Fibroblast of lung (primary cell): ENCODE measurements at regions not wholly inside any gene's neighbourhood (a gene's known extent, or its start where the extent isn't known, plus 50 kb on each side); places are given as distances from the start of the nearest gene placed in this dataset.
A peak's percentile ranks its signal among the peaks of the same experiment; 100 is the strongest.

ENCODE experiments used
- DNase-seq, 2 donors: peaks; one replicate each; pipeline versions ENCODE4 v3.0.0 to v3.0.0-alpha.2; 2010; ENCODE audit warnings: low read depth in 2 of 2
- H2AFZ ChIP-seq: 2 replicates; pipeline ENCODE4 v1.5.1; 2012; ENCODE audit warnings: low read length, control low read depth, inconsistent platforms
- H3K27ac ChIP-seq: 2 replicates; pipeline ENCODE4 v1.5.1; 2011; ENCODE audit warnings: low read length, control low read depth; ENCODE audit not compliant: insufficient read depth
- H3K27me3 ChIP-seq: 2 replicates; pipeline ENCODE4 v1.5.1; 2011; ENCODE audit warnings: mild to moderate bottlenecking, low read length; ENCODE audit not compliant: control insufficient read depth, insufficient read depth
- H3K36me3 ChIP-seq: 2 replicates; pipeline ENCODE4 v1.5.1; 2011; ENCODE audit warnings: low read length; ENCODE audit not compliant: control insufficient read depth, insufficient read depth
- H3K4me1 ChIP-seq: 2 replicates; pipeline ENCODE4 v1.5.1; 2011; ENCODE audit warnings: low read length; ENCODE audit not compliant: control insufficient read depth, insufficient read depth; ENCODE audit errors: extremely low read depth
- H3K4me2 ChIP-seq: 2 replicates; pipeline ENCODE4 v1.5.1; 2011; ENCODE audit warnings: low read length, control low read depth; ENCODE audit not compliant: insufficient read depth; ENCODE audit errors: extremely low read depth
- H3K4me3 ChIP-seq, 4 experiments: fragments of 200-600 bp in 1 of 4; sonication (generic) in 1 of 4; replicated peaks in 1 of 4; 2 replicates each; pipeline ENCODE4 v1.5.1; 2011 to 2016; ENCODE audit warnings: low read length in 4 of 4, low read depth in 3 of 4, mild to moderate bottlenecking in 3 of 4, control low read depth in 2 of 4, inconsistent platforms in 1 of 4, mixed read lengths in 1 of 4; ENCODE audit not compliant: insufficient read depth in 1 of 4; ENCODE audit errors: control extremely low read depth in 1 of 4
- H3K79me2 ChIP-seq: 2 replicates; pipeline ENCODE4 v1.5.1; 2012; ENCODE audit warnings: mild to moderate bottlenecking, low read length, inconsistent platforms; ENCODE audit not compliant: control insufficient read depth, insufficient read depth
- H3K9ac ChIP-seq: 2 replicates; pipeline ENCODE4 v1.5.1; 2011; ENCODE audit warnings: mild to moderate bottlenecking, low read length, control low read depth; ENCODE audit not compliant: insufficient read depth
- H3K9me3 ChIP-seq: 2 replicates; pipeline ENCODE4 v1.5.1; 2012; ENCODE audit warnings: low read depth, low read length; ENCODE audit not compliant: control insufficient read depth, insufficient read depth
- H4K20me1 ChIP-seq: 2 replicates; pipeline ENCODE4 v1.5.1; 2011; ENCODE audit warnings: low read length; ENCODE audit not compliant: control insufficient read depth, insufficient read depth; ENCODE audit errors: extremely low read depth
- EZH2 ChIP-seq: IDR thresholded peaks from 2 replicates; pipeline ENCODE4 v1.5.1; 2012; ENCODE audit warnings: low read length, control low read depth, mild to moderate bottlenecking; ENCODE audit errors: missing control alignments
- TF ChIP-seq, protein P1 (sequence below), 2 donors: IDR thresholded peaks in 1 of 2; conservative IDR thresholded peaks in 1 of 2; 1 replicate in 1 of 2; 2 replicates in 1 of 2; pipeline ENCODE4 v1.5.1; 2011 to 2012; ENCODE audit warnings: low read length in 2 of 2, control low read depth in 1 of 2, inconsistent platforms in 1 of 2, low read depth in 1 of 2, mild to moderate bottlenecking in 1 of 2

DNA sequence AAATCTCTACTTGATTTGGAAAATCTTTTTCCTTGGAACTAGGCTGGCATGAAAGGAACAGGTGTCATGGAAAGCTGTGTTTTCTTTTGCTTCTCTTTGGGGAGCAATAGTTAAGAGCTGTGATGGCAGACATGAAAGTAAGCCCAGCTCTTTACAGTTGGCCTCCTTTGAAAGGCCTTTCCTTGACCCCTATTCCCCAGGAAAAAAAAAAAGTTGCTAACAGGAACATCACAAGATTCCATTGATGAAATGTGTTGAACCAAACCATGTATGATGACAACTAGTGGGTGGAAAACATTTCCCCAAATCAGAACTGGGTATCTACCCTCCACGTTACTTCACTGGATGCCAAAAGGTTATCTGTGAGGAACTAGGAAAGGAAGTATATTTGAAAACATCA lies 190.7 kb upstream of the RPL34 start:
- Histone ChIP-seq H3K9me3 (no peaks in the 10 kb centered on the region), H4K20me1 (no peaks in the 10 kb centered on the region), H3K9ac (no peak overlapping the region), H3K27me3 (no peaks in the 10 kb centered on the region), H2AFZ (no peak overlapping the region), H3K4me1 (peaks cover 7% of the 10 kb centered on the region), H3K4me2 (no peak overlapping the region), H3K27ac (no peak overlapping the region), H3K79me2 (no peaks in the 10 kb centered on the region), H3K36me3 (no peaks in the 10 kb centered on the region), H3K4me3 (no peak overlapping the region)
- DNase-seq = no peak
- TF ChIP-seq, protein P1, sequence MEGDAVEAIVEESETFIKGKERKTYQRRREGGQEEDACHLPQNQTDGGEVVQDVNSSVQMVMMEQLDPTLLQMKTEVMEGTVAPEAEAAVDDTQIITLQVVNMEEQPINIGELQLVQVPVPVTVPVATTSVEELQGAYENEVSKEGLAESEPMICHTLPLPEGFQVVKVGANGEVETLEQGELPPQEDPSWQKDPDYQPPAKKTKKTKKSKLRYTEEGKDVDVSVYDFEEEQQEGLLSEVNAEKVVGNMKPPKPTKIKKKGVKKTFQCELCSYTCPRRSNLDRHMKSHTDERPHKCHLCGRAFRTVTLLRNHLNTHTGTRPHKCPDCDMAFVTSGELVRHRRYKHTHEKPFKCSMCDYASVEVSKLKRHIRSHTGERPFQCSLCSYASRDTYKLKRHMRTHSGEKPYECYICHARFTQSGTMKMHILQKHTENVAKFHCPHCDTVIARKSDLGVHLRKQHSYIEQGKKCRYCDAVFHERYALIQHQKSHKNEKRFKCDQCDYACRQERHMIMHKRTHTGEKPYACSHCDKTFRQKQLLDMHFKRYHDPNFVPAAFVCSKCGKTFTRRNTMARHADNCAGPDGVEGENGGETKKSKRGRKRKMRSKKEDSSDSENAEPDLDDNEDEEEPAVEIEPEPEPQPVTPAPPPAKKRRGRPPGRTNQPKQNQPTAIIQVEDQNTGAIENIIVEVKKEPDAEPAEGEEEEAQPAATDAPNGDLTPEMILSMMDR (conservative IDR thresholded peaks at IDR 0.05 in 1 of 2, IDR thresholded peaks at IDR 0.05 in 1 of 2; ENCODE audit: low read depth in 1 of 2, low read length in 2 of 2) = no peak
- TF ChIP-seq EZH2 = no peak

DNA sequence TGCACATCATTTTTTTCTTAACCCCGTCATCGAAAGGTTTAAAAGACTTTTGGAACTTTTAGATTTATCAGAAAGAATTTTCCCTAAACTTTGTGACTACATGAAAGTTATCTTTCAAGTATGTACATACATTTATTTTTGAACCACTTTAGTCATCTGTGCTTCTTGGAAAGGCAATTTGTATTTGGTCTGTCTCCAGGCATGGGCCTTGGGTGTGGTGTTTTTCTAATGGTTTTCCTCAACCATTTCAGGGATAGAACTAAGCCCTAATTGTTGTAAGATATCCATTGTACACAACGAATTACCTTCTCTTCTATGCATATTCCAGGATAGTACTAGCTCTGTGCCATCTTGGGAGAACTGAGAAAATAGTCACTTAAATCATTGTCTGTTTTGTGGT lies 191.5 kb upstream of the RPL34 start:
- H3K36me3 ChIP-seq = no peaks in the 10 kb centered on the region
- no peak overlapping the region for H3K27ac ChIP-seq
- no peaks in the 10 kb centered on the region for H4K20me1 ChIP-seq
- H3K4me3 ChIP-seq = no peak overlapping the region
- peaks cover 4% of the 10 kb centered on the region for H3K4me1 ChIP-seq
- H3K9ac ChIP-seq = no peak overlapping the region
- DNase-seq = no peak
- H3K27me3 ChIP-seq = no peaks in the 10 kb centered on the region
- no peak overlapping the region for H3K4me2 ChIP-seq
- TF ChIP-seq, protein P1 (conservative IDR thresholded peaks at IDR 0.05 in 1 of 2, IDR thresholded peaks at IDR 0.05 in 1 of 2; ENCODE audit: low read depth in 1 of 2, low read length in 2 of 2) = no peak
- no peak for TF ChIP-seq EZH2
- H3K9me3 ChIP-seq = no peaks in the 10 kb centered on the region
- no peak overlapping the region for H2AFZ ChIP-seq
- H3K79me2 ChIP-seq = no peaks in the 10 kb centered on the region

DNA sequence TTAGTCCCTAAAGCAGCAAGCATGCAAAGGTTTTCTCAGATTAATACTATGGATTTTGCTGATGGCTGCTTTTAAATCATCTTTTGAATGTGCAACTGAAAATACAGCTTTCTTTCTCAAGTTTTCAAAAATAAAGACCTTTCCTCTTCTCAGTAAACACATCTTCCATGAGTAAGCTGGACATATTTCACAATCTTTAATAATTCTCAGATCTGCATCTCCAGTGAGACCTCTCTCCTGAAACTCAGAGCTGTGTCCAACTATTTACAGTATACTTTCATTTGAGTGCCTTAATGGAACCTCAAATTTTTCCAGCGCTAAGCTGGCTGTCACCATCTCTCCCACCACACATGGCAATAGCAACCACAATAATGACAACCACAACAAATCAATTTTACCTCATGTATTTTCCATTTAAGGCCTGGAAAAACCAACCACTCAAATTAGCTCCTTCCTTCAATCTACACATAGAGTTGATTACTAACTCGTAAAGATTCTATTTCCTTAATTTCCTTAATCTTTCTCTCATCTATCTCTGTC lies 192.4 kb upstream of the RPL34 start:
- Histone ChIP-seq H3K4me1 (peaks cover 3% of the 10 kb centered on the region), H3K27me3 (no peaks in the 10 kb centered on the region), H3K9me3 (no peaks in the 10 kb centered on the region), H3K9ac (no peak overlapping the region), H3K4me3 (no peak overlapping the region), H4K20me1 (no peaks in the 10 kb centered on the region), H2AFZ (no peak overlapping the region), H3K27ac (no peak overlapping the region), H3K79me2 (no peaks in the 10 kb centered on the region), H3K36me3 (no peaks in the 10 kb centered on the region), H3K4me2 (no peak overlapping the region)
- peak in 1 of 2 donors; percentile 53 for DNase-seq
- no peak for TF ChIP-seq EZH2
- TF ChIP-seq, protein P1 (conservative IDR thresholded peaks at IDR 0.05 in 1 of 2, IDR thresholded peaks at IDR 0.05 in 1 of 2; ENCODE audit: low read depth in 1 of 2, low read length in 2 of 2) = no peak
